Tibial nerve (tissue), 4 donors: ENCODE measurements at regions not wholly inside any gene's neighbourhood (a gene's known extent, or its start where the extent isn't known, plus 50 kb on each side); places are given as distances from the start of the nearest gene placed in this dataset.

Source experiments
- DNase-seq, 2 donors: peaks; one replicate each; pipeline ENCODE4 v3.0.0-alpha.2; 2019; ENCODE audit warnings: low spot score in 2 of 2
- H3K27ac ChIP-seq, 4 donors: fragments of 200-600 bp; sonication (generic) in 3 of 4; one replicate each; pipeline ENCODE4 v1.5.1; 2017 to 2019; ENCODE audit warnings: mild to moderate bottlenecking in 1 of 4
- H3K27me3 ChIP-seq, 2 donors: fragments of 200-600 bp; sonication (generic) in 1 of 2; one replicate each; pipeline versions ENCODE4 v1.5.1 to v1.6.0; 2017 to 2019
- H3K36me3 ChIP-seq, 3 donors: fragments of 200-600 bp; sonication (generic); one replicate each; pipeline ENCODE4 v1.5.1; 2018 to 2019
- H3K4me1 ChIP-seq, 4 donors: fragments of 200-600 bp; sonication (generic) in 3 of 4; one replicate each; pipeline ENCODE4 v1.5.1; 2017 to 2019
- H3K4me3 ChIP-seq, 4 donors: fragments of 200-600 bp; sonication (generic) in 3 of 4; one replicate each; pipeline ENCODE4 v1.5.1; 2017 to 2019; ENCODE audit warnings: mild to moderate bottlenecking in 1 of 4, moderate library complexity in 1 of 4
- H3K9me3 ChIP-seq, 4 donors: fragments of 200-600 bp; sonication (generic) in 3 of 4; one replicate each; pipeline ENCODE4 v1.5.1; 2017 to 2019
- EP300 ChIP-seq, 2 donors: sonication (generic); formaldehyde crosslinking; IDR thresholded peaks; one replicate each; pipeline ENCODE4 v1.6.1; 2017; ENCODE audit warnings: antibody characterized with exemption in 2 of 2, mild to moderate bottlenecking in 1 of 2
- POLR2A ChIP-seq, 2 donors: fragments of 450-650 bp; IDR thresholded peaks; one replicate each; pipeline ENCODE4 v1.6.1; 2017; ENCODE audit warnings: antibody characterized with exemption in 2 of 2, mild to moderate bottlenecking in 2 of 2, moderate library complexity in 2 of 2
- WGBS, 2 donors: methylation state at CpG; one replicate each; pipeline ENCODE4 v1.1.5; 2018; 5-methylcytosine and 5-hydroxymethylcytosine counted together
- TF ChIP-seq, protein P1 (sequence below), 5 experiments: fragments of 200-600 bp in 3 of 5; fragments of 450-650 bp in 2 of 5; sonication (generic) in 3 of 5; IDR thresholded peaks; one replicate each; pipeline ENCODE4 v1.5.1; 2016 to 2019; ENCODE audit warnings: antibody characterized with exemption in 5 of 5, mild to moderate bottlenecking in 3 of 5, moderate library complexity in 2 of 5

DNA sequence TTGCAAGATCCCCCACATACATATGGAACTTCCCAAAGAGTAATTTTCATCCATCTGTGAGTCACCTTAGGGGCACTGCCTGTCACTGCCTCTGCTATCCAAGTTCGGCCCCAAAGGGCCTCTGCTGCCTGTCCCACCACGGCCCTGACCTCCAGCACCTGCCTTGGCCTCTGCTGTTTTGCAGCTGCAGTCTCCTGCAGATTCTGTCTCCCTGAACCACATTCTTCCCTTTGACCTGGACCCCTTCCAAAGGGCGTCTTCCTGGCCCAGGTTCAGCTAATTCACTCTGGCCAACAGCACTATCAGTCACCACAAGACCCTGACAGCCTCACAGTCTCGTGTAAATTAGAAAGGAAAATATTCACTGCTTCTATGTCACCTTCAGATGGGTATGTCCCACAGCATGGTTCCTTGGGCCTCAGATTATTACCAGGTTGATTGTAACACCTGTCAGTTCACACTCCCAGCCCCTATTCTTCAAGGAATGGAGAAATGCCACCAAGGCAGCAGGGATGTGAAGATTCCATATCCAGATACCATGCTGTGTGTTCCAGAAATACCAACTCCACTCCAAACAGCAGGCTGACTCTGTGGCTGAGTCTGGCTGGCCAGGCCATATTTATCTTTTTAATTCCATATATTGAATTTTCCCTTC is 479.3 kb downstream of the ARHGEF28 start:
- TF ChIP-seq, protein P1, sequence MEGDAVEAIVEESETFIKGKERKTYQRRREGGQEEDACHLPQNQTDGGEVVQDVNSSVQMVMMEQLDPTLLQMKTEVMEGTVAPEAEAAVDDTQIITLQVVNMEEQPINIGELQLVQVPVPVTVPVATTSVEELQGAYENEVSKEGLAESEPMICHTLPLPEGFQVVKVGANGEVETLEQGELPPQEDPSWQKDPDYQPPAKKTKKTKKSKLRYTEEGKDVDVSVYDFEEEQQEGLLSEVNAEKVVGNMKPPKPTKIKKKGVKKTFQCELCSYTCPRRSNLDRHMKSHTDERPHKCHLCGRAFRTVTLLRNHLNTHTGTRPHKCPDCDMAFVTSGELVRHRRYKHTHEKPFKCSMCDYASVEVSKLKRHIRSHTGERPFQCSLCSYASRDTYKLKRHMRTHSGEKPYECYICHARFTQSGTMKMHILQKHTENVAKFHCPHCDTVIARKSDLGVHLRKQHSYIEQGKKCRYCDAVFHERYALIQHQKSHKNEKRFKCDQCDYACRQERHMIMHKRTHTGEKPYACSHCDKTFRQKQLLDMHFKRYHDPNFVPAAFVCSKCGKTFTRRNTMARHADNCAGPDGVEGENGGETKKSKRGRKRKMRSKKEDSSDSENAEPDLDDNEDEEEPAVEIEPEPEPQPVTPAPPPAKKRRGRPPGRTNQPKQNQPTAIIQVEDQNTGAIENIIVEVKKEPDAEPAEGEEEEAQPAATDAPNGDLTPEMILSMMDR (IDR thresholded peaks at IDR 0.05) = no peak
- TF ChIP-seq POLR2A (IDR thresholded peaks at IDR 0.05) (no peak), EP300 (IDR thresholded peaks at IDR 0.05) (no peak)
- Histone ChIP-seq H3K36me3 (no peaks in the 10 kb centered on the region), H3K4me1 (peaks cover 0 to 21% (median 0%) of the 10 kb centered on the region in 4 donors), H3K27me3 (no peaks in the 10 kb centered on the region), H3K27ac (no peak overlapping the region), H3K4me3 (no peak overlapping the region), H3K9me3 (no peaks in the 10 kb centered on the region)
- no peak for DNase-seq
- WGBS, 2 donors = 52% methylated on average over 4 of the region's 4 CpGs

DNA sequence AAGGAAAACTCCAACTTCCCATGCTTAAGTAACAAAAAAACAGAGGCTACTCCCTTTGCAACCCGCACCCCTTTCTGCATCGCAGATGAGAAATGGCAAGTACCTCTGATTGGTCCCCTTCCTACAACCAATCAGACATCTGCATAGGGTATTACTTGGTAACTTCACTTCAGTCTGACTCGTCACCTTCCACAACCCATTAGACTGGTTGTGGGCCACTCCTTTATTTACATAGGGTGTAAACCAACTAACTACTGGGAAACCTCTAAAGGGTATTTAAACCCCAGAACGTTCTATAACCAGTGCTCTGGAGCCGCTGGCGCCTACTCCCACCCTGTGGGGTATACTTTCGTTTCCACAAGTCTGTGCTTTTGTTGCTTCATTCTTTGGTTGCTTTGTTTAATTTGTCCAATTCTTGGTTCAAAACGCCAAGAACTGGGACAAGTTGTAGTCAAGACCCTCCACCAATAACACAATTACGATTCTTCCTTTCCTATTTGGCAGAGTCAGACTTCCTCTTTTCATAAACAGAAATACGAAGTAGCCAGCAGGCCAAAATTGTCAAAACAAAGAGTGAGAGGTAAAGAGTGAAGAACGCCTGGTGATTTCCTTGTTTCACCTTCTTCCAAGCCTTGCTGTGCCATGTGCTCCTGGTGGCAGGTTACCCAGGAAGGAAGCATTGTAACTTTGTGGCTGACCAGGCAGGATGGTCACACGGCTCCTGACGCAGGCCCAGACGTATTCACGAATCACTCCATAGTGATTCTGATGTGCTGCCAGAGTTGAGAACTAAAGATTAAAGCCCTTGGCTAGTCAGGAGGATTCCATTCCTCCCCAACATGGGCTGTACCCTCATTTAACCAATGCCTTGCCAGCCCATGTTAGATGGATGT is 477.4 kb downstream of the ARHGEF28 start:
- Histone ChIP-seq H3K9me3 (peaks cover 0 to 10% (median 2%) of the 10 kb centered on the region in 4 donors), H3K4me1 (peaks cover 0 to 20% (median 0%) of the 10 kb centered on the region in 4 donors), H3K27ac (no peak overlapping the region), H3K27me3 (no peaks in the 10 kb centered on the region), H3K4me3 (no peak overlapping the region), H3K36me3 (no peaks in the 10 kb centered on the region)
- DNase-seq = no peak
- TF ChIP-seq EP300 (IDR thresholded peaks at IDR 0.05) = no peak
- no peak for TF ChIP-seq POLR2A (IDR thresholded peaks at IDR 0.05)
- TF ChIP-seq, protein P1 (IDR thresholded peaks at IDR 0.05) = no peak
- WGBS, 2 donors = 83 to 87% methylated on average over 14 to 15 of the region's 15 CpGs

DNA sequence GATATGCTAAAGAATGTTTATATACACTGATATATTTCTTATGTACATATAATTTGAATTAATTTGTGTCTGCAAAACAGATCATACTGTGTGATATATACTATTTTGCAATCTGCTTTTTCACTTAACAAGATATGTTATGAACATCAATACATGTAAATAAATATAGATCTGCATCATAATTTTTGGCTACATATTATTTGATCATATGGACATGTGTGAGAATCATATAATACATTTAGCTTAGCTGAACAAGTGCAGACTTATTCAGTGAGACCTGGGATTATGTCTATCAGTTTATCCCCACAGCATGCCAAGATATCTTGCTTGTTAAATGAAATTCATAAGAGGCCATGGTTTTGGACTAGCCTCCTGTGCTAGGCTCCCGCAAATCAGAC is 474.3 kb downstream of the ARHGEF28 start:
- H3K27me3 ChIP-seq = no peaks in the 10 kb centered on the region
- no peaks in the 10 kb centered on the region for H3K36me3 ChIP-seq
- TF ChIP-seq, protein P1 (IDR thresholded peaks at IDR 0.05) = no peak
- TF ChIP-seq POLR2A (IDR thresholded peaks at IDR 0.05) (no peak), EP300 (IDR thresholded peaks at IDR 0.05) (no peak)
- H3K4me3 ChIP-seq = no peak overlapping the region
- peaks cover 0 to 8% (median 0%) of the 10 kb centered on the region in 4 donors for H3K4me1 ChIP-seq
- peaks cover 0 to 10% (median 2%) of the 10 kb centered on the region in 4 donors for H3K9me3 ChIP-seq
- H3K27ac ChIP-seq = no peak overlapping the region
- 90 to 100% methylated on average over 1 of the region's 1 CpG for WGBS, 2 donors
- DNase-seq = no peak

DNA sequence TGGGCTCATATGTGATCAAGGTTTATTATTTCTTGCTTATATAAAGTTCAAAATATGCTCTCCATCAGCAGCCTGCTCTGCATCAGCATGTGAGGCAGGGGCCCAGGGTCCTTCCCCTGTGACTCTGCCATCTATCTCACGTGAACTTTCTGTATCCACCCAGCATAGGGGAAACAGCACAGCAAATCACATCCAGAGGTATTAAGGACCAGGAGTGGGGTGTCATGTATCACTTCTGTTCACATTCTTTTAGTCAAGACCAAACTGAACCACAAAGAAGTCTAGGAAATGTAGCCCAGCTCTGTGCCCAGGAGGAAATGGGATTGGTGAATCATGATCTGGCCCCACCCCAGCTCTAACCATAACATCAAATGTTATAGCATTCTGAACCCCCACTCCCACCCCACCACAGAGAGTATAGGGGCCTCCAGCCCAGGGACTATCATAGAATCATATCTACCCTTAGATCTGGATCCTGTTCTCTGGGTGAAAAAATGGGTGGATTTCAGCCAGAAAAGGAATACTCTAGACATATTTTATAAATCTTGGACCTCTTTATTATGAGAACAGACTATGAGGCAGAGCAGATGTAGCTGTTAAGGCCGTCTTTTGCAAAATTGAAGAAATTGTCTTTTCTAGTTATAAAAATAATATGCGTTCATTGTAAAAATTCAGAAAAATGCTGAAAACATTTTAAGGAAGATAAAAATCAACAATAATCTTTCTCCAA is 473.7 kb downstream of the ARHGEF28 start:
- no peak for DNase-seq
- Histone ChIP-seq H3K9me3 (peaks cover 0 to 10% (median 2%) of the 10 kb centered on the region in 4 donors), H3K4me1 (peaks cover 0 to 3% (median 0%) of the 10 kb centered on the region in 4 donors), H3K27me3 (no peaks in the 10 kb centered on the region), H3K27ac (no peak overlapping the region), H3K36me3 (no peaks in the 10 kb centered on the region), H3K4me3 (no peak overlapping the region)
- TF ChIP-seq POLR2A (IDR thresholded peaks at IDR 0.05) = no peak
- no peak for TF ChIP-seq EP300 (IDR thresholded peaks at IDR 0.05)
- TF ChIP-seq, protein P1 (IDR thresholded peaks at IDR 0.05) = no peak
- WGBS, 2 donors = 92 to 93% methylated on average over 3 of the region's 3 CpGs
